ENCODE measurements at regions not wholly inside any gene's neighbourhood (a gene's known extent, or its start where the extent isn't known, plus 50 kb on each side); places are given as distances from the start of the nearest gene placed in this dataset.

- no peak for TF ChIP-seq CTCF (IDR thresholded peaks at IDR 0.05; ENCODE audit: control extremely low read depth in 1 of 3, insufficient read depth in 1 of 3, low read depth in 1 of 3, low read length in 3 of 3)
- TF ChIP-seq POLR2A (IDR thresholded peaks at IDR 0.05; ENCODE audit: control extremely low read depth in 1 of 2, low read depth in 2 of 2, low read length in 2 of 2) = no peak
- TF ChIP-seq ZNF274 (IDR thresholded peaks at IDR 0.05; ENCODE audit: borderline replicate concordance, extremely low read depth, low read length) = no peak
- TF ChIP-seq CBX8 (IDR thresholded peaks at IDR 0.05; ENCODE audit: borderline replicate concordance, low read depth, low read length) = no peak
- TF ChIP-seq CREB1 (IDR thresholded peaks at IDR 0.05) = no peak
- no peak for TF ChIP-seq TEAD4 (IDR thresholded peaks at IDR 0.05; ENCODE audit: low read depth, low read length)
- TF ChIP-seq EZH2 (IDR thresholded peaks at IDR 0.05; ENCODE audit: low read depth, low read length, severe bottlenecking) = no peak
- no peak for TF ChIP-seq EP300 (IDR thresholded peaks at IDR 0.05; ENCODE audit: borderline replicate concordance in 1 of 2, low read depth in 2 of 2, low read length in 2 of 2)
- no peak for TF ChIP-seq RXRA (IDR thresholded peaks at IDR 0.05; ENCODE audit: insufficient read depth, low read depth, low read length)
Observed at GRCh38 chr9:78985084-78985738, 586.6 kb upstream of the TLE4 start.
